CD4-positive, alpha-beta T cell treated with Interleukin-10 for 1 hour (primary cell): ENCODE measurements at regions not wholly inside any gene's neighbourhood (a gene's known extent, or its start where the extent isn't known, plus 50 kb on each side); places are given as distances from the start of the nearest gene placed in this dataset.

ENCODE experiments used
- DNase-seq: peaks from one replicate; pipeline ENCODE4 v3.0.0-alpha.2; 2020

- DNase-seq = no peak
These were observed 131.9 kb upstream of the CPM start for GRCh38 chr12:69064734-69065443.

GRCh38 chr12:69065775-69066174 is 132.8 kb upstream of the CPM start:
- no peak for DNase-seq

- DNase-seq = no peak
These were observed 133.8 kb upstream of the CPM start for GRCh38 chr12:69066492-69067373.

GRCh38 chr12:69067713-69068112 is 134.7 kb upstream of the CPM start:
- DNase-seq = no peak

GRCh38 chr12:69068448-69068847 is 135.5 kb upstream of the CPM start:
- DNase-seq = no peak

GRCh38 chr12:69069479-69069878 is 136.5 kb upstream of the CPM start:
- no peak for DNase-seq

- peak; percentile 53 for DNase-seq
These were observed 137.5 kb upstream of the CPM start for GRCh38 chr12:69070319-69071090.

- DNase-seq = no peak
These were observed 138.1 kb upstream of the CPM start for GRCh38 chr12:69071091-69071370.

GRCh38 chr12:69073035-69073434 is 140.1 kb upstream of the CPM start:
- no peak for DNase-seq

GRCh38 chr12:69074556-69075349 is 141.8 kb upstream of the CPM start:
- no peak for DNase-seq

- no peak for DNase-seq
These were observed 150.7 kb upstream of the CPM start for GRCh38 chr12:69083689-69084088.

- DNase-seq = no peak
These were observed 151.9 kb upstream of the CPM start for GRCh38 chr12:69084816-69085378.

GRCh38 chr12:69085852-69086251 is 152.9 kb upstream of the CPM start:
- DNase-seq = no peak

- no peak for DNase-seq
These were observed 151.4 kb upstream of the CPSF6 start for GRCh38 chr12:69087986-69088385.

GRCh38 chr12:69090722-69091121 is 148.6 kb upstream of the CPSF6 start:
- DNase-seq = no peak

- DNase-seq = no peak
These were observed 147.8 kb upstream of the CPSF6 start for GRCh38 chr12:69091442-69092017.

- DNase-seq = no peak
These were observed 147.2 kb upstream of the CPSF6 start for GRCh38 chr12:69092137-69092536.

GRCh38 chr12:69094606-69095216 is 144.7 kb upstream of the CPSF6 start:
- no peak for DNase-seq

GRCh38 chr12:69095765-69096477 is 143.4 kb upstream of the CPSF6 start:
- DNase-seq = no peak

GRCh38 chr12:69096669-69097335 is 142.6 kb upstream of the CPSF6 start:
- no peak for DNase-seq
